SK-N-MC (cell line): ENCODE measurements at regions not wholly inside any gene's neighbourhood (a gene's known extent, or its start where the extent isn't known, plus 50 kb on each side); places are given as distances from the start of the nearest gene placed in this dataset.

Source experiments
- EZH2 ChIP-seq: fragments of 200-600 bp; sonication (generic); IDR thresholded peaks from one replicate; pipeline ENCODE4 v1.6.1; 2017; ENCODE audit warnings: antibody characterized with exemption
- FOXP2 ChIP-seq: optimal IDR thresholded peaks from 2 replicates; pipeline ENCODE3; 2011; ENCODE audit warnings: mild to moderate bottlenecking, moderate library complexity; ENCODE audit not compliant: insufficient read depth; ENCODE audit errors: extremely low read length, control extremely low read depth
- POLR2AphosphoS5 ChIP-seq: IDR thresholded peaks from 2 replicates; pipeline ENCODE4 v1.6.1; 2012; ENCODE audit warnings: mild to moderate bottlenecking, low read depth, low read length, borderline replicate concordance

GRCh38 chr20:60268491-60268890 lies 310.3 kb downstream of the CDH26 start:
- TF ChIP-seq POLR2AphosphoS5 (no peak), EZH2 (no peak), FOXP2 (no peak)
